Ectodermal cell (in vitro differentiated cells): ENCODE measurements at regions not wholly inside any gene's neighbourhood (a gene's known extent, or its start where the extent isn't known, plus 50 kb on each side); places are given as distances from the start of the nearest gene placed in this dataset.
"Not testable (repeated sequence)": the region's sequence is repeated elsewhere in the genome, so short reads cannot be mapped to it uniquely, and the experiment has no call there.

Source experiments
- H3K27ac ChIP-seq: 2 replicates; pipeline ENCODE4 v1.7.0; 2013; ENCODE audit warnings: mild to moderate bottlenecking, low read depth, low read length; ENCODE audit not compliant: insufficient read depth, poor library complexity, severe bottlenecking
- H3K27me3 ChIP-seq: 2 replicates; pipeline ENCODE4 v1.7.0; 2013; ENCODE audit warnings: mild to moderate bottlenecking, low read length; ENCODE audit not compliant: insufficient read depth, control insufficient read depth, poor library complexity, severe bottlenecking
- H3K36me3 ChIP-seq: one replicate; pipeline ENCODE4 v1.7.0; 2013; ENCODE audit warnings: low read length; ENCODE audit not compliant: control insufficient read depth, insufficient read depth
- H3K4me1 ChIP-seq: one replicate; pipeline ENCODE4 v1.7.0; 2013; ENCODE audit warnings: low read length; ENCODE audit not compliant: control insufficient read depth, insufficient read depth
- H3K4me3 ChIP-seq: 2 replicates; pipeline ENCODE4 v1.7.0; 2013; ENCODE audit warnings: low read depth, low read length, control low read depth; ENCODE audit not compliant: insufficient read depth
- H3K9me3 ChIP-seq: 2 replicates; pipeline ENCODE4 v1.7.0; 2013; ENCODE audit warnings: mild to moderate bottlenecking, low read length, moderate library complexity; ENCODE audit not compliant: control insufficient read depth
- WGBS, 2 experiments: methylation state at CpG; one replicate each; pipeline ENCODE4 v1.1.7; 2013; ENCODE audit warnings: missing lambda C conversion rate in 2 of 2; 5-methylcytosine and 5-hydroxymethylcytosine counted together

DNA sequence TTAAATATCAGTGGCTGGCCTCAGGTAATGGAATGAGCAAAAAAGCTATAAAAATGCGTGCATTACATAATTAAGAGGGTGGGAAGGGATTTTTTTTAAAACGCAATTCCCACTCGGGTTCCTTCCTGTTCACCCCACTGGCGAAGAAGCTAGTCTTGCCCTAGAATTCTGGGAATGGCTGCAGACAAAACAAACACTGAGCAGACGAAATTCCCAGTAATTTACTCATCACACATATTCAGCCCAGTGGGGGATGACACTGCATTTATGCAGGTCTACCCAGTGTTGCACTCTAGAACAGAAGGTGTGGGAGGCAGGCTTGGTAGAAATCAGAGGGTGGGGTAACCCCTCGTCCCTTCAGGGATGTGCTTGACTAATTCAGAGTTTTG lies 2695.0 kb upstream of the DEFB115 start:
- 68 to 73% methylated on average over 6 of the region's 6 CpGs for WGBS, 2 experiments
- H3K4me3 ChIP-seq: no peak overlapping the region
- H3K36me3 ChIP-seq: no peaks in the 10 kb centered on the region
- no peaks in the 10 kb centered on the region for H3K4me1 ChIP-seq
- peaks cover 8% of the 10 kb centered on the region for H3K9me3 ChIP-seq
- H3K27me3 ChIP-seq: no peaks in the 10 kb centered on the region
- no peak overlapping the region for H3K27ac ChIP-seq

GRCh38 chr20:28562899-28563521 lies 2694.5 kb upstream of the DEFB115 start:
- H3K4me3 ChIP-seq, H3K4me1 ChIP-seq, H3K27ac ChIP-seq, H3K36me3 ChIP-seq, H3K9me3 ChIP-seq, H3K27me3 ChIP-seq: not testable (repeated sequence)
- WGBS, 2 experiments: 73 to 77% methylated on average over 6 of the region's 6 CpGs

- not testable (repeated sequence) for H3K36me3 ChIP-seq
- WGBS, 2 experiments: 71 to 73% methylated on average over 4 of the region's 4 CpGs
Measured at GRCh38 chr20:28564024-28564423, 2693.4 kb upstream of the DEFB115 start.

DNA sequence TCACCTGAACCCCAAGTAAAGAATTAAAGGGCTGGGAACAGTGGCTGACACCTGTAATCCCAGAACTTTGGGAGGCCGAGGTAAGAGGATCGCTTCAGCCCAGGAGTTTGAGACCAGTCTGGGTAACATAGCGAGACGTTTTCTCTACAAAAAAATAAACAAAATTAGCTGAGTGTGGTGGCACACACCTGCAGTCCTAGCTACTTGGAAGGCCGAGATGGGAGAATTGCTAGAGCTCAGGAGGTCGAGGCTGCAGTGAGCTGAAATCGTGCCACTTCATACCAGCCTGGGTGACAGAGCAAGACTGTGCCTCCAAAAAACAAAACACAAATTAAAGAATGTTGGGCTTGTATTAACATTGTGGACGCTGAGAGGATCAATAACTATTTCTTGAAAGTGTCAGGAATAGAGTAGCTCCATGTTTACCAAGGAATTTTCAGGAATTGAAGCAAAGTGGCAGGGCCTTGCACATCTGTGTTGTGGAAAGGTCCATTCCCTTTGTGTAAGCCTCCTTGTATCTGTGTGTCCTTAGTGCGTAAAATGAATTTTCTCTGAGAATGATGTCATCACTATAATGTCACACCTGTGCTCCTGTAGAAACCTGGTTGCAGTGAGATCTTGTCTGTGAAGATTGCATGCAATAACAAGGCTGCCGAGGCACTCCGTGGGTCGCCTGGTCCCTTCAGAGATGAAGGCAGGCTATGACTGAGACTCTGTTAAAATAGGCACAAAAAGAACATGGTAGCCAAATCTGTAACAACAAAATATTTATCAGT lies 2692.6 kb upstream of the DEFB115 start:
- not testable (repeated sequence) for H3K4me1 ChIP-seq, H3K36me3 ChIP-seq, H3K4me3 ChIP-seq, H3K27me3 ChIP-seq, H3K27ac ChIP-seq, H3K9me3 ChIP-seq
- 64 to 66% methylated on average over 12 of the region's 12 CpGs for WGBS, 2 experiments

More at GRCh38 chr20:28564024-28564423, 2693.4 kb upstream of the DEFB115 start:
- not testable (repeated sequence) for H3K9me3 ChIP-seq, H3K4me1 ChIP-seq, H3K4me3 ChIP-seq, H3K27me3 ChIP-seq, H3K27ac ChIP-seq

- H3K36me3 ChIP-seq, H3K9me3 ChIP-seq, H3K4me3 ChIP-seq, H3K27me3 ChIP-seq, H3K27ac ChIP-seq, H3K4me1 ChIP-seq: not testable (repeated sequence)
- 90% methylated on average over 2 of the region's 3 CpGs; no CpG with 5 or more reads in 1 of the 2 experiments for WGBS, 2 experiments
Measured at GRCh38 chr20:28575991-28576390, 2681.5 kb upstream of the DEFB115 start.

DNA sequence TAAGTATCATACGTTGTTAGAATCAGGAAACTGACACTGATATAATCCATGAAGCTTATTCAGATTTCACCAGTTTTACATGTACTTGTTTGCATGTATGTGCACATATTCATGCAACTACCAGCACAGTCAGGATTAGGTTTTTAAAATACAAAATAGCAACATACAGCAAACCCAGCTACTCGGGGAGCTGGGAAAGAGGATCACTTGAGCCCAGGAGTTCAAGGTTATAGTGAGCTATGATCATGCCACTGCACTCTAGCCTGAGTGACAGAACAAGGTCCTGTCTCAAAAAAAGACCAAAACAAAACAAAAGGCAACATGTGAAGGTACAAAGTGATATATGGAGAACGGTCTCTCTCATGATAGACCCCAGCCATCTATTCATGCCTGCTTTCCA lies 2665.8 kb upstream of the DEFB115 start:
- 86 to 92% methylated on average over 2 of the region's 3 CpGs for WGBS, 2 experiments
- H3K27ac ChIP-seq, H3K36me3 ChIP-seq, H3K4me3 ChIP-seq, H3K9me3 ChIP-seq, H3K4me1 ChIP-seq, H3K27me3 ChIP-seq: not testable (repeated sequence)

GRCh38 chr20:28593383-28593782 lies 2664.1 kb upstream of the DEFB115 start:
- H3K4me1 ChIP-seq, H3K36me3 ChIP-seq, H3K9me3 ChIP-seq, H3K27ac ChIP-seq, H3K27me3 ChIP-seq, H3K4me3 ChIP-seq: not testable (repeated sequence)
- WGBS, 2 experiments: 81 to 100% methylated on average over 3 of the region's 4 CpGs

DNA sequence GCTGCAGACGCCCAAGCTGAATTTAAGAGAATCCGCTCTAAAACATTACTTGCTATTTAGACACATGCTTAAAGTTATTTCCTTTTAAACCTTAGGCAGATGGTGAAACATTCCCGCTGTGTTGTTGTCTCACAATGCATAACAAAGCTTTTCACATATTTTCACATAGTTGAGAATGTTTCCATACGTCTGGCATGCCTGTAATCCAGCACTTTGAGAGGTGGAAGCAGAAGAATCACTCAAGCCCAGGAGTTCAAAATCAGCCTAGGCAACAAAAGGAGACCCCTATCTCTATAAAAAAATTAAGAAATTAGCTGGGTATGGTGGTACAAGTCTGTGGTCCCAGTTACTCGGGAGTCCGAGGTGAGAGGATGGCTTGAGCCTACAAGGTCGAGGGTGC lies 2663.0 kb upstream of the DEFB115 start:
- not testable (repeated sequence) for H3K4me3 ChIP-seq, H3K36me3 ChIP-seq, H3K27ac ChIP-seq, H3K4me1 ChIP-seq, H3K27me3 ChIP-seq, H3K9me3 ChIP-seq
- 78 to 82% methylated on average over 6 of the region's 7 CpGs for WGBS, 2 experiments

DNA sequence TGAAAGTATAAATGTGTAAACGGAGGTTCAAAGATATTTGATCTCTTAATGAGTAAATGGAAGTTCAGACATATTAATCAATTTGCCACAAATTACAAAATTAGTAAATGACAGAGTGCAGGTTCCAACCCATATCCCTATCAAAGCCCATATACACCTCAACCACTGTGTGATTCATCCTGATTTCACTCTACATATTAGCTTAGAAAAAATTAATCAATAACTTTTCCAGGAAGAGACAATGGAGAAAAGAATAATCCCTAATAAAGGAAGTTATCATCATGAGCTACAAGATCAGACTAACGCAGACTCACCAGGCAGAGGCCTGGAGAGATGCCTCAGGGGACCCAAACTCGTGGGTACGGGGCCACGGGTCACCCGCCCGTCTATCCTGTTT lies 2655.5 kb upstream of the DEFB115 start:
- not testable (repeated sequence) for H3K4me1 ChIP-seq, H3K27ac ChIP-seq, H3K27me3 ChIP-seq, H3K9me3 ChIP-seq, H3K36me3 ChIP-seq
- 8 to 9% methylated on average over 6 of the region's 7 CpGs for WGBS, 2 experiments
- peak overlapping the region; percentile 73 for H3K4me3 ChIP-seq

GRCh38 chr20:28602403-28603217 lies 2654.9 kb upstream of the DEFB115 start:
- not testable (repeated sequence) for H3K9me3 ChIP-seq, H3K4me1 ChIP-seq, H3K36me3 ChIP-seq, H3K27ac ChIP-seq, H3K27me3 ChIP-seq
- peak overlapping the region; percentile 73 for H3K4me3 ChIP-seq
- 12 to 13% methylated on average over 71 of the region's 71 CpGs for WGBS, 2 experiments
